ENCODE measurements at regions not wholly inside any gene's neighbourhood (a gene's known extent, or its start where the extent isn't known, plus 50 kb on each side); places are given as distances from the start of the nearest gene placed in this dataset.

- no peak for DNase-seq
Observed at GRCh38 chr3:159174715-159175692, 373.1 kb downstream of the MFSD1 start.

DNA sequence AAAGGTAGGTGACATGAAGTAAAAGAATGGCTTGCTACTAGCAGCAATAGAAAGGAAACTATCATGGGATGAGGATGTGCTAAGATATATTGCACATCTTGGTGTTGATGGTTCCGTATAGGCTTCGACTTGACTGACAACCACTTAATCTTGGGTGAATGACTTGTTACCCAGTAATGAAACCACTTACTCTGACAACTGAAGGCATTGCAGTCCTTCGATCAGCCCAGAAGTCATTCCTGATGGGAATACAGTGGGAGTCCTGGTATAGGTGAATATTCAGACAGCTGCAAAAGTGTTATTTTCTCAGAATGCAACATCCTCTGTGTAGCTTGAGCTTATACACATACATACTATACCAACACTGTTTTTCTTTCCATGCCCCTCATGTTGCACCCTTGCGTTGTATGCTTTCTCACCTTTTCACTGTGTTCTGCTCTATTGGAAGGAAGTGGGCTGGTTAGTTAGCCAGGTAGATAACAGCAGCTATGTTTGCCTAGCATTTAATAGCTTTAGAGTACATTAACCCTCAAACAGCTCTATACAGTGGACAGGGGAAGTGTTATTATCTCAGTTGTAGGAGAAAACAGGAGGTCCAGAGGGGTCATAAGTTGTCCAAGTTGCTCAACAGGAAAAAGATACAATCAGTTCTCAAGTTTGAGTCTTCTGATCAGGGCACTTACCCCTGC lies 376.5 kb downstream of the MFSD1 start:
- no peak for DNase-seq

DNA sequence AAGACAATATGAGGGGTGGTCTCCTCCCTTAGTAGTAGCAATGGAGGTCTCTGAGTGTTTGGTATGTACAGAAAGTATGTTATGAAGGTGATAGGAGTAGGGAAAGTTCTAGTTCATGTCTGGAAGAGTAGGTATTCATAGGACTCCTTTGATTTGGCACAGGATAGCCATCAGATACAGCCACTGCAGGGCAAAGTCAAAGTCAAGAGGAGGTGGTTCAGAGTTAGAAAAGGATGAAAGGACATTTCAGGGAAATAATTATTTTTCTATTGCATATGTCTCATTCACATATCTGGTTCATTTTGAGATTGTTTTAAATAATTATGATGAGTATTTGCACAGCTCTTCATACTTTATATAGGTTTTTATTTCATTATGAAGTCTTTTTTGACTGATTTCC lies 381.1 kb downstream of the MFSD1 start:
- no peak for DNase-seq

- no peak for DNase-seq
Observed at GRCh38 chr3:159185443-159186050, 383.7 kb downstream of the MFSD1 start.

DNA sequence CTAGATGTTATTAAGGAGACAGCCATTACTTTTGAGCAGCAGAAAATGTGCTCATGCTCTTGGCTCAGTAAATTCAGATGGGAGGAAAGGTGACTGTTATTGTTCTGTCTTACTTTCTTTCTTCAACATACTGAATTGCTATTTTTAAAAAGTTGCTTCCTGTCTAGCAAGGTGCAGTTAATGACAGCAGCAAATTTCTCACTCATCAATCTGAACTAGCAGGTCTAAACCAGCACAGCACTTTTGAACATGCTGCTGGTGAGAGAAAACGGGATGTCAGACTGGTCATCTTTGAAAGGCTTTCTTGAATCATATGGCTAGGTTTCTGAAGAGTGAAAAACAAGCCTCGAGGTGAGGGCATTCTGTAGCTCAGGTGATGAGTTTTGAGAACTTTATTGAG lies 384.7 kb downstream of the MFSD1 start:
- DNase-seq = no peak

- DNase-seq = no peak
Observed at GRCh38 chr3:159187232-159187631, 385.4 kb downstream of the MFSD1 start.

GRCh38 chr3:159187706-159188105 lies 385.9 kb downstream of the MFSD1 start:
- no peak for DNase-seq

DNA sequence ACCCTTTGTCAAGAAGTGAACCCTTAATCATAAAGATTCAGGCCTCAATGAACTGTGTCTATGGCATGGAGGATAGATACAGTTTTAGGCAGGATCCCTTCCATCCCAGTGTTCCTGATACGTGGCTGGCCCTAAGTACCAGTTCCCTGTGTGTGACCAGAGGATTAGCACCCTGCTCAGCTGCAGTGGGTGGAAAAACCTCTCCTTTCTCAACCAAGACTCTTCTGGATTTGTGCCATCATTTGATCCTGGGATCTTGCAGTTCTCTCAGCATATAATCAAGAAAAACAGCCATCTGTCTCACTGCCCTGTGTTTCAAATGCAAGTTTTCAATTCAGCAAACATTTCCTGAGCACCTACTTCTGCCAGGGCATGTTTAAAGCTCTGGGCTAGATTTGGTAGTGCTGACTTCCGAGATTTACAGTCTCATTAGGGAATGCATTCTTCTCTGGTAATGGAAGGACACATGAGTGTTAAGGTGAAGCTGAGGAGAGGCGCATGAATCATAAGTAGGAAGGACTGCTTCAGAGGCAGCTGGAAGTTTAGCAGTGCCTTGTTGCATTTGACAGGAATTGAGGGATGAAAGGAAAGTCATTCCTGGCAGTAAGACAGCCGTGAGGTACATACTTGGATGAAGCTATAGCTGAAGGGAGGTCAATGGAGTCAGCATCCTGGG lies 388.3 kb downstream of the MFSD1 start:
- no peak for DNase-seq

- no peak for DNase-seq
Observed at GRCh38 chr3:159191447-159191846, 389.6 kb downstream of the MFSD1 start.

GRCh38 chr3:159196359-159196758 lies 394.5 kb downstream of the MFSD1 start:
- no peak for DNase-seq

DNA sequence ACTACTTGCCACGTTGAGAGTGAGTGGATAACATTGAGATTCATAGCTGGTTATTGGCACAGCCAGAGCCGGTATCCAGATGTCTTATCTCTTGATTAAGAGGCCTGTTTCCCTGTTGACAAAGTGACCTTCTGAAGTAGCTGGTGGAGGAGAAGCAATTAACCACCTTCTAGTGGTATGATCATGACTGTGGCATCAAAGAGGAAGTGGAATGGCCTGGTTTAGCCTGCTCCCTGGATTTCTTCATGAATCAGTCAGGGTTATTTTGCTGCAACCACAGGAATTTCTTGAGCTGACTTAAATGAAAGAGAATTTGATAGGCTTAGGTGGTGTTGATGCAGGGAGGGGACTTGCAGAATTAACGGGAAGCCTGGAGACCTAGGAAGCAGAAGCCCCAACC lies 398.3 kb downstream of the MFSD1 start:
- no peak for DNase-seq

GRCh38 chr3:159208050-159208449 lies 406.2 kb downstream of the MFSD1 start:
- DNase-seq = no peak

DNA sequence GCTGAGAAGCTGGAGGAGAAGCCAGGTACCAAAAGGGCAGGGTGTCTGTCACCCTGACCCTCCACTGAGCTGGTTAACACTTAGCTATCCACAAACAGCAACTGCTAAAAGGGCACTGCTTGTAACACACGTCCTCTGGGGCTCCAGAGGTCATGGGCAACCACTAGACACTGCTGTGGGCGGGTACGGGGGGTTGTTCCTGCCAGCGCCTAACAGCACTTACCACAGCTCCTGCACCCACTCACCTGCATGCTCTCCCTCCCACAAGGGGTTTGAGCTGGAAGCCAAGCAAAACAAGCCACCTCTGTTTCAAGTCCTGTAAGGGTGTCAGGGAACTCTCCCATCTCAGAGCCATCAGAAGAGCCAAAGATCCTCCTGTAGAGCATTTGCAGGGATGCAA lies 407.6 kb downstream of the MFSD1 start:
- DNase-seq = no peak

- DNase-seq = no peak
Observed at GRCh38 chr3:159210336-159210735, 408.5 kb downstream of the MFSD1 start.

GRCh38 chr3:159216311-159216710 lies 414.5 kb downstream of the MFSD1 start:
- no peak for DNase-seq

DNA sequence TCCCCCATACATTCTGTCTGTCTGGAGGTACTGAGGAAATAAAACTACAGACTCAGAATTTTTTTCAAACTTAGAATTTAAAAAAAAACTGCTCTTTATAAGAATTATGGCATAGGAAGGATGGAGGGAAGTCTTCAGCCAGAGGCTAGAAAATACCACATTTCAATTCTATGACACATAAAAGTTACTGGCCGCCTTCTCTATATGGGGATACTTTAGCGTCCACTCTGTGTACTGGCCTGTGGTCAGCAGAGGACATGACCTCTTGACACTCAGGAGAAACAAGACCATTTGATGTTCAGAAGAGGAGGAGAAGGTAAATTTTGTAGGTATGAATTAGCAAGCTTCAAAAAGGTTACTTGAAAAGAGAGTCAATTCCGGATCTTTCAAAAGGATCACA lies 417.4 kb downstream of the MFSD1 start:
- DNase-seq = no peak

GRCh38 chr3:159221335-159221734 lies 419.5 kb downstream of the MFSD1 start:
- no peak for DNase-seq

DNA sequence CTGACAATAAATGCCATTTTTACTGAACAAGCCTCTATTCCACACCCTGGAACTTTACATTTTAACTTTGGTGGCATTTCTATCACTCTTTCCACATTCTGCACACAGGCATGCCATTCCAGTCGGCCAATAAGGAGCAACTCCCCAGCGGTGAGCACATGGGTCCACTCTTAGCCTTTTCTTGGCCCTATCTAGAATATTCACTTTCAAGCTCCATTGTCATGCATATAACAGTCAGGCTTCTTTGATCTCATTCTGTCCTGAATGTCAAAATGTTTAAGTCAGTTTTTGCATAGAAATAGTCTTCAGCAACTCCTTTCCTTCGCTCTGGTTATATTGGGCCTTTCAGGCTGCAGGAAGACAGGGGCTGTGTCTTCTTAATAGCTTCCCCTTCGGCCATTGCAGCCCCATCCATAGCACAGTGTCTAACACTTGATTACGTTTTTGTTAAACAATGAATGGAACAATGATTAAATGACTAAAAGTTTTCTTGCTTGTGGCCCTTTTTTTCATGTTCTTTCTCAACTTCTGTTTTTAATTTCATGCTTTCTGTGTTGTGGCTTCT lies 427.3 kb downstream of the MFSD1 start:
- no peak for DNase-seq

DNA sequence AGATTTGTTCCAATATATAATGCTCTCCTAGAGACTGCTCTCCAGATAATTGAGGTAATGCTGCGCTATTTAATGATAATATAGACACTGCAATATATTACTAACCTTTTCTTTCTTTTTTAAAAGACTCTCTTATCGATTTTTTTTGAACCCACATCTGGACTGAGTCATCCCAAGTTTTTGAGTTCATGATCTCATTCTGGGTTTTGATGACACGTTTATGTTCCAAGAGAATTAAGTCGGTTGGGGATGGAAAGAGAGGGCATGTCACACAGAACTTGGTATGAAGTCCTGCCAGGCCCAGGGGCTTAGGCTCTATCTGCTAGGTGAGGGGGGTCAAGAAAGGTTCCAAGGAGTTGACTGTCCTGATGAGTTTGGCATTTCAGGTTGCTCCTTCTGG lies 431.1 kb downstream of the MFSD1 start:
- no peak for DNase-seq

GRCh38 chr3:159233734-159234133 lies 431.9 kb downstream of the MFSD1 start:
- no peak for DNase-seq

DNA sequence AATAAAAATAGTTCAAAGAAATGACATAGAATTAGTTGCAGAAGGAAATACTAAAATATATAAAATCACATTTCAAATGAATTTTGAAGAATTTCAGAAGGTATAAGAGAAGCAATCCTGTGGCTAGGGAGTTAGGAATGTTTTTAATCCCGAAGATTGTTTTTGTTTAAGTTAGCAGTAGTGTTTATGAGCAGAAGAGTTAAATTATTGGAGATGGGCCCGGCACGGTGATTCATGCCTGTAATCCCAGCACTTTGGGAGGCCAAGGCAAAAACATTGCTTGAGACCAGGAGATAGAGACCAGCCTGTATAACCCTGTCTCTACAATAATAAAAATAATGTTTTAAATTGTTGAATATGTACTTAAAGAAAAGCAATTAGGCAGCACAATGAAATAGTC lies 432.5 kb downstream of the MFSD1 start:
- no peak for DNase-seq

GRCh38 chr3:159236321-159236720 lies 434.5 kb downstream of the MFSD1 start:
- no peak for DNase-seq

DNA sequence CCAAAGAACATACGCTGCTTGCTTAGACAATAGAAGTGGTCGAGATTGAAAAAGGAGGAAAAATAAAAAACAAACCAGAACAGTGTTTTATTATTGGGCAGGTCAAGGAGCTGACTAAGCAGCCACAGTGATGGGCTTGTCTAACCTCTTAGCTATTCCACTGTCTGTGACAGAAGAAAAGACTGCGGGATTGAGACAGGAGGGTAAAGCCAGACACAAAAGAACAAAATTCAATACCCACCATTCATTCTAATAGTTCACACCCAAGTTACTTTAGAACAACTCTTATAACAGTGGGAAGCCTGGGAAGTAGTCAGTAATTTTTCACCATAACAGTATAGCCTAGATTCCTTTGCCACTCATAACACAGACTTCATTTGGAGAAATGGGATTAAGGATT lies 435.4 kb downstream of the MFSD1 start:
- no peak for DNase-seq
